Heart right ventricle (tissue), 16 donors: ENCODE measurements at regions not wholly inside any gene's neighbourhood (a gene's known extent, or its start where the extent isn't known, plus 50 kb on each side); places are given as distances from the start of the nearest gene placed in this dataset.

ENCODE experiments used
- ATAC-seq, 8 donors: fragments of 200-7000 bp; cut with Tn5 transposase; one replicate each; pipeline ENCODE4 v1.9.1; 2020; ENCODE audit warnings: mild to moderate bottlenecking in 8 of 8, moderate library complexity in 8 of 8, moderate number of reproducible peaks in 1 of 8
- DNase-seq, 2 donors: peaks; one replicate each; pipeline ENCODE4 v3.0.0-alpha.2; 2020
- H3K27ac ChIP-seq, 10 donors: fragments of 200-600 bp; sonication (generic) in 2 of 10; one replicate each; pipeline versions ENCODE4 v1.5.0 to v1.8.0; 2020 to 2022; ENCODE audit warnings: mild to moderate bottlenecking in 3 of 10
- H3K27me3 ChIP-seq, 7 donors: fragments of 200-600 bp; one replicate each; pipeline ENCODE4 v1.8.0; 2021 to 2022; ENCODE audit warnings: mild to moderate bottlenecking in 2 of 7
- H3K36me3 ChIP-seq, 9 donors: fragments of 200-600 bp; sonication (generic) in 1 of 9; one replicate each; pipeline versions ENCODE4 v1.5.0 to v1.8.0; 2020 to 2022; ENCODE audit warnings: mild to moderate bottlenecking in 2 of 9
- H3K4me1 ChIP-seq, 9 donors: fragments of 200-600 bp; sonication (generic) in 1 of 9; one replicate each; pipeline versions ENCODE4 v1.5.0 to v1.8.0; 2020 to 2022; ENCODE audit warnings: mild to moderate bottlenecking in 4 of 9
- H3K4me3 ChIP-seq, 10 donors: fragments of 200-600 bp; sonication (generic) in 2 of 10; one replicate each; pipeline versions ENCODE4 v1.5.0 to v1.8.0; 2020 to 2022; ENCODE audit warnings: mild to moderate bottlenecking in 7 of 10, moderate library complexity in 2 of 10
- H3K9me3 ChIP-seq, 11 donors: fragments of 200-600 bp in 10 of 11; sonication (generic) in 2 of 11; one replicate each; pipeline versions ENCODE4 v1.5.0 to v1.8.0; 2013 to 2022; ENCODE audit warnings: mild to moderate bottlenecking in 2 of 11, control low read depth in 1 of 11, moderate library complexity in 1 of 11
- CTCF ChIP-seq, 9 donors: fragments of 200-600 bp; sonication (generic) in 2 of 9; IDR thresholded peaks; one replicate each; pipeline versions ENCODE4 v1.5.0 to v1.8.0; 2021 to 2022; ENCODE audit warnings: antibody characterized with exemption in 9 of 9, mild to moderate bottlenecking in 5 of 9, moderate library complexity in 1 of 9
- whole genome bisulfite sequencing, 2 donors: extraction: QIAGEN DNeasy Blood & Tissue Kit; methylation state at CpG; one replicate each; pipeline ENCODE4 v1.1.7; 2013; ENCODE audit warnings: inconsistent platforms in 1 of 2; 5-methylcytosine and 5-hydroxymethylcytosine counted together
- intact Hi-C, 10 donors: fragments of 100-400 bp; cut with DNase I; formaldehyde crosslinking; loops; one replicate each; pipeline versions ENCODE4 v1.11.1 to v1.14.2; 2022
- donor health status: Arrhythmogenic right ventricular cardiomyopathy.
- donor health status: ischemic (EF 13 %, LVEDD 7.1; RV severe dilation, severe dysfunction).
- donor health status: healthy with polysubstance abuse.
- donor health status: DM: no; HTN: yes; CAD: no.
- donor health status: DM: no; HTN: no; CAD: no.
- donor health status: ischemic (EF 25% LVEDD 6.9; RV normal size, moderate dysfunction).
- donor health status: ischemic (EF 25% LVEDD 5.7; RV mildly dilated, moderate dysfunction).
- donor health status: healthy.
- donor health status: DM: yes; HTN: yes; CAD: no.
- donor health status: Ischemic cardiomyopathy.
- donor health status: ischemic (EF 35%, LVEDD 5.7; RV mildly dilated, moderate dysfunction).
- donor health status: nonischemic (EF 11% LVEDD 7.7; RV severe dilation, severe dysfunction).
- donor health status: DM: yes; HTN: yes; CAD: no.
- donor health status: PGD.
- donor health status: ischemic (EF 29% LVEDD 5.4; RV normal size, mild dysfunction).
- donor health status: nonischemic (EF 23%, LVEDD 6.1; RV moderate dilation, normal function).

GRCh38 chr4:11111876-11112275 is 316.8 kb downstream of the HS3ST1 start:
- H3K4me1 ChIP-seq = peaks cover 0 to 1% (median 0%) of the 10 kb centered on the region in 9 donors
- WGBS, 2 donors = 28 to 35% methylated on average over 2 of the region's 2 CpGs
- H3K27ac ChIP-seq = no peak overlapping the region
- no peaks in the 10 kb centered on the region for H3K9me3 ChIP-seq
- TF ChIP-seq CTCF (IDR thresholded peaks at IDR 0.05) = no peak
- no peak overlapping the region for H3K4me3 ChIP-seq
- intact Hi-C loops = no loop called here
- ATAC-seq (no peak), DNase-seq (no peak)
- H3K36me3 ChIP-seq = no peaks in the 10 kb centered on the region
- H3K27me3 ChIP-seq = no peaks in the 10 kb centered on the region

- H3K27me3 ChIP-seq = no peaks in the 10 kb centered on the region
- WGBS, 2 donors = 51 to 53% methylated on average over 2 of the region's 2 CpGs
Observed at GRCh38 chr4:11111370-11111769, 317.3 kb downstream of the HS3ST1 start.

GRCh38 chr4:11106759-11107158 is 321.9 kb downstream of the HS3ST1 start:
- peaks cover 0 to 5% (median 0%) of the 10 kb centered on the region in 9 donors for H3K4me1 ChIP-seq
- H3K27ac ChIP-seq = no peak overlapping the region
- H3K4me3 ChIP-seq = no peak overlapping the region
- DNase-seq (no peak), ATAC-seq (no peak)
- intact Hi-C loops = no loop called here
- TF ChIP-seq CTCF (IDR thresholded peaks at IDR 0.05) = no peak
- H3K9me3 ChIP-seq = no peaks in the 10 kb centered on the region
- H3K27me3 ChIP-seq = no peaks in the 10 kb centered on the region
- no peaks in the 10 kb centered on the region for H3K36me3 ChIP-seq
- 69 to 82% methylated on average over 2 of the region's 2 CpGs for WGBS, 2 donors

More at GRCh38 chr4:11111370-11111769, 317.3 kb downstream of the HS3ST1 start:
- H3K4me3 ChIP-seq = no peak overlapping the region
- ATAC-seq = no peak
- intact Hi-C loops = no loop called here
- H3K27ac ChIP-seq = no peak overlapping the region
- no peaks in the 10 kb centered on the region for H3K36me3 ChIP-seq
- TF ChIP-seq CTCF (IDR thresholded peaks at IDR 0.05) = no peak
- no peaks in the 10 kb centered on the region for H3K9me3 ChIP-seq
- peaks cover 0 to 5% (median 0%) of the 10 kb centered on the region in 9 donors for H3K4me1 ChIP-seq
- no peak for DNase-seq

- TF ChIP-seq CTCF (IDR thresholded peaks at IDR 0.05) = no peak
- H3K4me3 ChIP-seq = no peak overlapping the region
- no peak for DNase-seq
- ATAC-seq = no peak
- H3K27ac ChIP-seq = no peak overlapping the region
- peaks cover 0 to 5% (median 0%) of the 10 kb centered on the region in 9 donors for H3K4me1 ChIP-seq
- H3K27me3 ChIP-seq = no peaks in the 10 kb centered on the region
- H3K9me3 ChIP-seq = no peaks in the 10 kb centered on the region
- H3K36me3 ChIP-seq = no peaks in the 10 kb centered on the region
- intact Hi-C loops = no loop called here
Observed at GRCh38 chr4:11106190-11106589, 322.5 kb downstream of the HS3ST1 start.
